ENCODE measurements at regions not wholly inside any gene's neighbourhood (a gene's known extent, or its start where the extent isn't known, plus 50 kb on each side); places are given as distances from the start of the nearest gene placed in this dataset.

DNA sequence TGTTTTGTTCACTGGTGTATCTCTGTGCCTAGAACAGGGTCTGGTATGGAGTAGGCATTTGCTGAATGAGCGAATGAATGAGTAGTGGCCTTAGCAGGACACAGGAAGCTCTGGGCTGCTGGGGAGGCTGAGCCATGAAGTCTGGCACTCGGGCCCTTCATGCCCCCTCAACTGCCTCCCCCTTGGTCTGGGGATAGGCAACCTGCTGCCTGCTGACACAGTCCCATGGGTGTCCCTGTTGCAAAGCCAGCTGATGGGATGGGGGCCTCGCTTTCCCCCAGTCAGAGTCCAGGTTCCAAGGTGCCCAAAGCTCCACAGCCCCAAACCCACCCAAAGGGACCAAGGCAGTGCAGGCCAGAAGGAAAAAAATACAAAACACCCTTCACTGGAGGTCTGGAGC lies 107.0 kb upstream of the CASZ1 start:
- ChIA-PET CTCF (interaction anchor here (1.1 kb wide), 1 partner anchor 409 kb away, joined by 3 read pairs; no protein-coding TSS in a partner anchor), POLR2A (no interaction called here)

DNA sequence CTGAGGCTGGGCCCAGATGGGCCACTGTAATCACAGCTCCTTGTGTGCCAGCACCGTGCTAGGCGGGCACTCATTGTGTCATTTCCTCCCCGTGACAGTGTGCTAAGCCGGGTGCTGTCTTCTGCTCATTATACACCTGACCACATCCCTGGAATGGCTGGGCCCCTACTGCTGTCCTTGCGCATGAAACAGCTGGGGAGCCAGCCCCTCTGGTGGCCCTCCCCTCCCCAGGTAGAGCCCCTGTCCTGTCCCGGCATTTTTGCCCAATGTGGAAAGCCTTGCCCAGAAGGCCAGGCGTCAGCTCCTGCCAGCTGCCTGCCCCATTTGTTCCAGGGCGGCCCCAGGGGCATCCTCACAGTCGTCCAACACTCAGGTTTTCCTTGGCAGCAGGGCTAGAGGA lies 107.4 kb upstream of the CASZ1 start:
- Mint-ChIP-seq H3K4me1 (peaks cover 17% of the 10 kb centered on the region), H3K4me3 (no peak overlapping the region), H3K27me3 (peaks cover 9% of the 10 kb centered on the region), H3K36me3 (ENCODE audit: low read depth) (no peaks in the 10 kb centered on the region), H3K27ac (peak overlapping the region; percentile 36), H3K9me3 (no peaks in the 10 kb centered on the region)
- no peak for DNase-seq
- ChIA-PET POLR2A (no interaction called here), CTCF (interaction anchor here (0.6 to 1.1 kb wide), 2 partner anchors 410 to 427 kb away, joined by 3 to 4 read pairs; no protein-coding TSS in a partner anchor)

More for the DNA sequence above, 107.0 kb upstream of the CASZ1 start:
- Mint-ChIP-seq H3K4me3 (no peak overlapping the region), H3K27me3 (peaks cover 8% of the 10 kb centered on the region), H3K27ac (peak overlapping the region; percentile 36), H3K36me3 (ENCODE audit: low read depth) (no peaks in the 10 kb centered on the region), H3K4me1 (peaks cover 17% of the 10 kb centered on the region), H3K9me3 (no peaks in the 10 kb centered on the region)
- DNase-seq, result no peak

DNA sequence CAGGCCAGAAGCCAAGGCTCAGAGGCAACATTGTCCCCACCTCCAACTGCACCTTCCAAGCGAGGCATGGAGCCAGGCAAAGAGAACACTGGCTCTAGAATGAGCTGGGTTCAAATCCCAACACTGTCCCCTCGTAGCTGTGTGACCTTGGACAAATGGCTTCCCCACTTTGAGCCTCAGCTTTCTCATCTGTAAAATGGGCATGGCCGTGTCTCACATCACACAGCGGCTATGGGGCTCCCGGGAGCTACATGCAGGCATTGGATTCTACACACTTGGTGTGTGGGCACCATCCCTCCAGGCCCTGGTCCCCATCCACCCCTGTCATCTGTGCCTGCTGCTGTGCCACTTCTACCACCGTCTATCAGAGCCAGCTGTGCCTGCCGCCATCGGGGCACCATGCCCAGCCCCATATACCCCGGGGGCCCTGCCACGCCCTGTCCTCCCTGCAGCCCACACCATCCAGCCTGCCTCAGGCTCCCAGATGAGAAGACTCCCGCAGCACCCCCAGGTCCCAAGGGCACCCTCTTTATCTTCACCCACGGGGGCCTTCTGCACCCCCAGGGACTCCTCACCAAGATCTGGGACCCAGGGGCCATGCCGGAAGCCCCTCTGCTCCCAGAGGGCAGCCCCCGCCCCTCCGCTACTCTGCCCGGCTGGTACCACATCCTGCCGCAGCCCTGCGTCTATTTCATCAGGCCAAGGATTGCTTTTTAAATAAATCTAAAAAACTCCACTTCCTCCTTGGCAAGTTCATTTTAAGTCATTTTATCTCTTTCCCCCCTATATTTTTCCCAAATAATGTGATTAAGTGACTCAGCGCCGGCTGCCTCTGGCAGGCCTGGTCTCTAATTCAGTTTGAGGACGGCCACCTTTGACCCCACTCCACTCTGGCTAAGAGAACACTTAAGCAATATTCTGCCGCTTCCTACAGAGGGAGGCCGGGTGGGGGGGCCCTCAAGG lies 107.8 kb upstream of the TARDBP start:
- peak; percentile 23 for DNase-seq
- H3K36me3 Mint-ChIP-seq (ENCODE audit: low read depth), result no peaks in the 10 kb centered on the region
- H3K9me3 Mint-ChIP-seq, result no peaks in the 10 kb centered on the region
- peaks cover 17% of the 10 kb centered on the region for H3K4me1 Mint-ChIP-seq
- CTCF ChIA-PET, result interaction anchor here (0.6 to 1.1 kb wide), 2 partner anchors 411 to 426 kb away, joined by 3 to 4 read pairs; no protein-coding TSS in a partner anchor
- peaks cover 9% of the 10 kb centered on the region for H3K27me3 Mint-ChIP-seq
- no peak overlapping the region for H3K4me3 Mint-ChIP-seq
- peak overlapping the region; percentile 85 for H3K27ac Mint-ChIP-seq
- POLR2A ChIA-PET, result interaction anchor here (0.5 kb wide), 1 partner anchor 14 kb away, joined by 3 read pairs; no protein-coding TSS in a partner anchor

DNA sequence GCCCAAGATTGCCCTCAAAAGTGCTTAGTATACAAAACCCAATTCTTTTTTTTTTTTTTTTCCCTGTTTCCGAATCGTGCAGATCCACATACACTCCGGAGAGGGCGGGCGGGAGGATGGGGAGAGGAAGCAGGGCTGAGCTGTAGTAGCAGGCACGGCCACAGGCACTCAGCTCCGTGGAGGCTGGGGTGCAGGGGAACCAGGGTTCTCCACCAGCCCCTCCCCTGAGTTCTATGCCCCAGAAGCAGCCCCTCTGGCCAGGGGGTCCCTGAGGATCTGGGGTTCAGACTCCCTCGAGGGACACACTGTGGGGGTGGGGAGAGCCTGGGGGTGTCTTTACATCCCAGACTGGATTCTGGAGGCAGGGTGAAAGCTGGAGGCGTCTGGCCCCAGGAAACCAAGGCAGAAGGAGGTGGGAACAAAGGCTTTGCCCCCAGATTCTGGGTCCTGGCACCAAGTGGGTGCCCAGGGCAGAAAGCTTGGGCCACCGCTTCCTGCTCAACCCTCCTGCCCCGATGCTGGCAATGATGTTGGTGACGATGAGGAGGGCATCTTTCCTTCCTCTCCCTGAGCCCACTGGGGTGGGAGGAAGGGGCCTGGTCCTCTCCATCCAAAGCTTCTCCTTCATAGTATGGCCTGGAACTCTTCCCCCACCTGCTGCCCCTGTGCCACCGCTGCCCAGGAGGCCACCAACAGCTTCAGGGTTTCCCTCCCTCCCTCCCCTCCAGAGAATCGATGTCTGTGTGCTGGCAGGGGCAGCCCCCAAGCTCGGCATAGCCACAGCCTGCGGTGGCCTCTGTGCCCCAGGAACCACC lies 106.4 kb upstream of the TARDBP start:
- ChIA-PET POLR2A (no interaction called here), CTCF (interaction anchor here (0.7 kb wide), 1 partner anchor 31 kb away, joined by 3 read pairs; no protein-coding TSS in a partner anchor)
- Mint-ChIP-seq H3K4me1 (peaks cover 17% of the 10 kb centered on the region), H3K27me3 (peaks cover 9% of the 10 kb centered on the region), H3K4me3 (no peak overlapping the region), H3K9me3 (no peaks in the 10 kb centered on the region), H3K27ac (no peak overlapping the region), H3K36me3 (ENCODE audit: low read depth) (no peaks in the 10 kb centered on the region)
- DNase-seq, result no peak

DNA sequence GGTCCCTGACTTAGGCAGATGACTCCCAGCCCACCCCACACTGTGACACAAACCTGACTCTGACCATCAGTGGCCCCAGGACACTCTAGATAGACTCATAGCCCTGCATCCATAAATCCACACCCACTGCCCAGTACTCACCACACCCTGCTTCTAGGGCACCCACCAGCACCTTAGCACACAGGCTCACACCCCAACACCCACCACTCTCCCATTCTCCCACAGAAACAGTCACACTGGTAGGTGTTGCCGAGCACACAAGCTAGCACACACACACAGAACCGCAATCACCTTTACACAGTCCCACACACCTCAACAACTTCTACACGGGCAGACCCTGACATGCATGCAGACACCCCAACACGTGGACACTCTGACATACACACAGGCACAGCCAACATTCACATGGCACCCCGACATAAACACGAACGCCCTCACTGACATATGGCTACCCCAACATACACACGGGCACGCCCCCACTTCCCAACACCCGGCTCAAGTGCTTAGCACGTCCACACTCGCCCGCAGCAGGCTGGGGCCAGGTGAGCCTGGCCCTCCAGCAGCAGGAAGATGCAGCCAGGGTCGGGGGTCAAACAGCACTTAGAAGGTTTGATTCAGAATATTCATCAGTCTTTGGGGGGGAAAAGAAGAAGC lies 105.5 kb upstream of the TARDBP start:
- DNase-seq, result no peak
- Mint-ChIP-seq H3K4me1 (peaks cover 17% of the 10 kb centered on the region), H3K27ac (no peak overlapping the region), H3K27me3 (peaks cover 9% of the 10 kb centered on the region), H3K9me3 (no peaks in the 10 kb centered on the region), H3K36me3 (ENCODE audit: low read depth) (no peaks in the 10 kb centered on the region), H3K4me3 (no peak overlapping the region)
- ChIA-PET CTCF (interaction anchor here (0.7 kb wide), 1 partner anchor 30 kb away, joined by 3 read pairs; no protein-coding TSS in a partner anchor), POLR2A (no interaction called here)

DNA sequence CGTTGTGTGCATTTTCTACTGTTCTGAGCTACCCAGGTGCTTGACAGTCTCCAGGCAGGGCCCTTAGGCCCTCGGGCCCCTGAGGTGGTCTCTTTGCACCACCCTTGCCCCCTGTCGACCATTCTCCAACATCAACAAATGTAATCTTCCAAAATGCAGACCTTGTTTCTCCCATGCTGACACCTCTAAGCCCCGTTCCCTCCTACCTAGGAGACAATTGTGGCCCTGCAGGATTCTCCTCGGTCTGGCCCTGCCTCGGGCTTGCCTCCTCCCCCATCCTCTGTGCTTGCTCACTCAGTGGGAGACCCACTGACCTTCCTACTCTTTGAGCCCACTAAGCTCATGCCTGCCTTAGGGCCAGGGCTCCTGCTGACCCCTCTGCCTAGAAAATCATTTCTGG lies 104.2 kb upstream of the TARDBP start:
- no peak for DNase-seq
- no peak overlapping the region for H3K4me3 Mint-ChIP-seq
- POLR2A ChIA-PET, result no interaction called here
- peaks cover 17% of the 10 kb centered on the region for H3K4me1 Mint-ChIP-seq
- no peaks in the 10 kb centered on the region for H3K9me3 Mint-ChIP-seq
- no peaks in the 10 kb centered on the region for H3K36me3 Mint-ChIP-seq (ENCODE audit: low read depth)
- CTCF ChIA-PET, result interaction anchor here (0.6 kb wide), 1 partner anchor 276 kb away, joined by 4 read pairs; no protein-coding TSS in a partner anchor
- H3K27me3 Mint-ChIP-seq, result peaks cover 13% of the 10 kb centered on the region
- H3K27ac Mint-ChIP-seq, result no peak overlapping the region

DNA sequence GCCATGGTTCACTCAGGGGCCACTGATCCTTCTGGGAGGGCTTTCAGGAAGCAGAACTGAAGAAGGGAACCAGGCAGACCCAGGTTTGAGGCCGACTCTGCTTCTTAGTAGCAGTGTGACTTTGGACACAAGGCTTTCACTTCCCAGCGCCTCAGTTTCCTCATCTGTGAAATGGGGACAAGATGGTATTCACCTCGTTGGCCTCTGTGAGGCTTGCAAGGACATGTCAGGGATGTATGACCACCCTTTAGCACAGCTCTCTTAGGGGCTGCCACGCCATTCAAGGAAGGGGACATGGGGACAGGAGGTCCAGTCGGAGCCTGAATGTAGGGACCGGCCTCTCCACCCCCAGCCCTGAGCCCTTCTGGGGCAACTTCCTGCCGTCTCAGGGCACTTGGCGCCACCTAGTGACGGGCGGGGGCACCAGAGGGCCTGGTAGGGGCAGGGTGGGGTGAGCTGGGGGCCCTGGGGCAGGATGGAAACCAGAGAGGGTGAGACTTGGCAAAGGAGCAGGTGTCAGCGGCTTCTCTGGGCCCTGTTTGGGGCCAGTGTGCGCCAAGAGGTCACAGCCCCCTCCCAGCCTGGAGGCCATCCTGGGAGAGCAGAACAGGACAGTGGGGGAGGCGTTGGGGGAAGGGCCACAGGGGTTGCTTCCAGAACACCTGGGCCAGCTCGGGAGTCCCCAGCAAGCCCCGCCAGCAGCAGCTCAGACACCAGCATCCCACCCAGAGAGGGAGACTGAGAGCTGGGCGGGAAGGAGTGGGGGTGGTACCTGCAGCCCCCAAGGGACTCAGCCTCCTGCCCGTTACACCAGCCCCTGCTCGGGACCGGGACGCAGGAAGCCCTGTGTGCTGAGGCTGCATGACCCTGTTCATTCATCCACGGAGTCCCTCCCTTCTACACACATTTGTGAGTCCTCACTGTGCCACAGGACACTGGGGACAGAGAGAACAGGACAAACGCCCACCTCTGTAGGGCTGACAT lies 102.5 kb upstream of the TARDBP start:
- peaks cover 3% of the 10 kb centered on the region for H3K4me1 Mint-ChIP-seq
- no peaks in the 10 kb centered on the region for H3K36me3 Mint-ChIP-seq (ENCODE audit: low read depth)
- H3K27me3 Mint-ChIP-seq, result peaks cover 19% of the 10 kb centered on the region
- DNase-seq, result peak; percentile 73
- no peak overlapping the region for H3K27ac Mint-ChIP-seq
- H3K9me3 Mint-ChIP-seq, result no peaks in the 10 kb centered on the region
- CTCF ChIA-PET, result interaction anchor here (0.6 to 1.5 kb wide), 4 partner anchors 8 to 402 kb away, joined by 3 to 5 read pairs (median 4); no protein-coding TSS in a partner anchor
- H3K4me3 Mint-ChIP-seq, result no peak overlapping the region
- POLR2A ChIA-PET, result no interaction called here

DNA sequence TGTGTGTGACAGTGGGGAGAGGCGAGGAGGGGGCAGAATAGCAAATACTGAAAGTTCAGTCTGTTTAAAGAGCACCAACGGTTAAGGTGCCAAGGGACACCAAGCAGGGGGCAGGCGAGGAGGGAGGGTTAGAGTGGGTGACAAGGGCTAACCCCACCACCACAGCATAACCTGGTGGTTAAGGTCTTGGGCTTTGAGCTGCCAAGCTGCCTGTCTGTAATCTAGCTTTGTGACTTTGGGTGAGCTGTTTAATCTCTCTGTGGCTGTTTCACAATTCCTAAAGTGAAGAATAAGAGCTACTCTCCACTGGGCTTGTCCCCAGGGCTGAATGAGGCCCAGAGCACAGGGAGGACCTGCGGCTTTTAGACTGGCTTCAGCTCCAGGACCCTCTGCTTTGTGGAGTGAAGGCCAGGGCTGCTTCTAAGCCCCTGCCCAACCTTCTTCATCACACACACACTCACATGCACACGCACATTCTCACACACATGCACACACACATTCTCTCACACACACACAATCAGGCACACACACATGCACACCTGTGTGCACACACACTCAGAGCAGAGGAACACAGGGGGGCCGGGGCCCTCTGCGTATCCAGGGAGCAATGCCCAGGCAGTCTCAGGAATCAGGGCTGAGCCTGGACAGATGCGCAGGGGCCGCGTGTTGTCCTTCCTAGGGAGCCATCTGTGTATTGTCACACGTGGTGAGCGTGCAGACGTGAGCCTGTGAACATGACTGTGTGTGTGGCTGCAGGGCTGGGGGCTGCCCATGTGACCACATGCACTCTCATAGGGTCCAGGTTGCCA lies 101.6 kb upstream of the TARDBP start:
- peaks cover 19% of the 10 kb centered on the region for H3K27me3 Mint-ChIP-seq
- H3K9me3 Mint-ChIP-seq, result no peaks in the 10 kb centered on the region
- no peak for DNase-seq
- ChIA-PET POLR2A (no interaction called here), CTCF (interaction anchor here (0.8 kb wide), 1 partner anchor 7 kb away, joined by 5 read pairs; no protein-coding TSS in a partner anchor)
- H3K4me3 Mint-ChIP-seq, result no peak overlapping the region
- no peaks in the 10 kb centered on the region for H3K4me1 Mint-ChIP-seq
- no peaks in the 10 kb centered on the region for H3K36me3 Mint-ChIP-seq (ENCODE audit: low read depth)
- H3K27ac Mint-ChIP-seq, result no peak overlapping the region

DNA sequence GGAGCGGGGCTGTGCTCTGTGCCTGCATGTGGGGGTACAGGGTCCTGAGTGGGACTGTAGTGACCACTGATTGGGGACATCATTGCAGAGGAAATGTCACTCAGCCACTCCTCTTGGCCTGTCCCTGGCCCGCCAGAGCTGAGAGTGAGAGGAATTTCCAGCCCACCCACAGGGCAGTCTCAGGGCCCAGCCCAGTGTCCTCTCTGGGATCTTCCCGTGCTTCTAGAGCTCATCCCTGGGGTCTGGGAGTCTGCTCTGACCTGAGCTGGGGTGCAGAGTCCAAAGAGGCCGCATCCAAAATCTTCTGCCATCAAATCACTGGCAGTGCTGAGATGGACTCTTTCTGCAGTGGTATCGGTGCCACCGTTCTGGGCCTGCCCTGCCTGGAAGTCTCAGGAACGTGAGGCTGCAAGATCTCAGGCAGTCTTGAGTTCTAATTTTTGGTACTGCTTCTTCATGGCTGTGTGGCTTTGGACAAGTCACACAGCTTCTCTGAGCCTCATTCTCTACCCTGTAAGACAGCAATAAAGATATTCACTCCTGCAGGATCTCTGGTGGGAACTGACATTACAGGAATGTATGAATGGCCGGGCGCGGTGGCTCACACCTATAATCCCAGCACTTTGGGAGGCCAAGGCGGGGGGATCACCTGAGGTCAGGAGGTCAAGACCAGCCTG lies 100.8 kb upstream of the TARDBP start:
- no peak overlapping the region for H3K27ac Mint-ChIP-seq
- CTCF ChIA-PET, result no interaction called here
- no peaks in the 10 kb centered on the region for H3K9me3 Mint-ChIP-seq
- DNase-seq, result no peak
- H3K36me3 Mint-ChIP-seq (ENCODE audit: low read depth), result no peaks in the 10 kb centered on the region
- peaks cover 24% of the 10 kb centered on the region for H3K27me3 Mint-ChIP-seq
- peaks cover 7% of the 10 kb centered on the region for H3K4me1 Mint-ChIP-seq
- no peak overlapping the region for H3K4me3 Mint-ChIP-seq
- POLR2A ChIA-PET, result no interaction called here

DNA sequence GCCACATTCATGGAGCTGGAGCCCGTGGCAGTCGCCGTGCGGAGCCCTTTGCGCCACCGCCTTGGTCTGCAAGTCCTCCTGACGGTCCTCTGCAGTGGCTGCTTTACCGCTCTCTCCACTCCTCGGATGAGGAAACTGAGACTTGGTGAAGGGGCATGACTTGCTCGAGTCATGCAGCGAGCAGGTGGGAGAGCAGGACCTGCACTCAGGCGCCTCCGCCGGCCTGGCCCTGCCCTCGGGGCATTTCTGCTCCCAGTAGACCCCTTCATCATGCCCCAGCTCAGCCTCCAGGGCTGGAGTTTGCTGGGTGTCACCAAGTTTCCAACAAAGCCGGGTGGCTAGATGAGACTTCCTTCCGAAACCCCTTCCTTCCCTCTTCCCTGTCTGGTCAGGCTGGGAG lies 100.0 kb upstream of the TARDBP start:
- no peak for DNase-seq
- H3K27ac Mint-ChIP-seq, result no peak overlapping the region
- ChIA-PET POLR2A (no interaction called here), CTCF (interaction anchor here (0.7 kb wide), 1 partner anchor 418 kb away, joined by 6 read pairs; no protein-coding TSS in a partner anchor)
- H3K36me3 Mint-ChIP-seq (ENCODE audit: low read depth), result no peaks in the 10 kb centered on the region
- peaks cover 16% of the 10 kb centered on the region for H3K4me1 Mint-ChIP-seq
- peaks cover 27% of the 10 kb centered on the region for H3K27me3 Mint-ChIP-seq
- no peak overlapping the region for H3K4me3 Mint-ChIP-seq
- no peaks in the 10 kb centered on the region for H3K9me3 Mint-ChIP-seq

DNA sequence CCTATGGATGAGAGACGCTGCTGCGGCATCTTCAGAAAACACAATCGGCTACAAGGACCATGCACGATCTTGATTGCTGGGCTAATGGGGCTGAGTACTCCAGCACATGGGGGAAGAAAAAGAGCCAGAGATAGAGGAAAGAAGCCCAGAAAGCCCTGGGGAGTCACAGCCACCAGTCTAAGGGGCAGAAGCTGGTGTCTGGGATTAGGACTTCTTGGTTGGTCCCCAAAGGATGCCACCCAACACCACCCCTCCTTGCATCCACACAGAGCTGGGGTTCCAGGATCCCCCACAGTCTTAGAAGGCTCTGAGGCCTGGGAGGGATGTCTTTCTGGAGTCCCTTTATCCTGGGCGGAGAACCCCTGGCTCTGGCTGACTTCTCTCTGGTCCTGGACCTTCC lies 98.4 kb upstream of the TARDBP start:
- CTCF ChIA-PET, result no interaction called here
- Mint-ChIP-seq H3K27me3 (peaks cover 37% of the 10 kb centered on the region), H3K9me3 (no peaks in the 10 kb centered on the region), H3K27ac (no peak overlapping the region), H3K4me3 (no peak overlapping the region), H3K4me1 (peaks cover 26% of the 10 kb centered on the region), H3K36me3 (ENCODE audit: low read depth) (no peaks in the 10 kb centered on the region)
- POLR2A ChIA-PET, result no interaction called here
- DNase-seq, result no peak
